Body of pancreas (tissue), 4 donors: ENCODE measurements at regions not wholly inside any gene's neighbourhood (a gene's known extent, or its start where the extent isn't known, plus 50 kb on each side); places are given as distances from the start of the nearest gene placed in this dataset.

ENCODE experiments used
- CTCF ChIP-seq, 7 experiments: fragments of 450-650 bp in 4 of 7; fragments of 200-600 bp in 3 of 7; sonication (generic) in 3 of 7; IDR thresholded peaks; one replicate each; pipeline ENCODE4 v1.5.1; 2016 to 2019; ENCODE audit warnings: antibody characterized with exemption in 7 of 7
- POLR2A ChIP-seq, 3 donors: fragments of 450-650 bp; IDR thresholded peaks; one replicate each; pipeline ENCODE4 v1.6.1; 2016; ENCODE audit warnings: antibody characterized with exemption in 3 of 3, mild to moderate bottlenecking in 2 of 3

GRCh38 chr4:84325625-84326024, 173.5 kb downstream of the NKX6-1 start:
- TF ChIP-seq CTCF (IDR thresholded peaks at IDR 0.05): no peak
- no peak for TF ChIP-seq POLR2A (IDR thresholded peaks at IDR 0.05)
